Calu3 (cell line): ENCODE measurements at regions not wholly inside any gene's neighbourhood (a gene's known extent, or its start where the extent isn't known, plus 50 kb on each side); places are given as distances from the start of the nearest gene placed in this dataset.
A peak's percentile ranks its signal among the peaks of the same experiment; 100 is the strongest.
"Not testable (repeated sequence)": the region's sequence is repeated elsewhere in the genome, so short reads cannot be mapped to it uniquely, and the experiment has no call there.

Source experiments
- BruUV-seq: library from RNA; stranded (reverse); fragments of 400-500 nt; replicated peaks from 2 replicates; lab custom pipeline; 2021; lab: Mats Ljungman, UMichigan
- CTCF ChIA-PET: fragments of 300-600 bp; sonication (Branson Sonifier 250); formaldehyde crosslinking; loops from one replicate; lab custom pipeline; 2022; ENCODE audit warnings: antibody characterized with exemption; lab: Charles Lee
- DNase-seq: peaks from one replicate; pipeline ENCODE4 v3.0.0; 2022
- H3K27ac Mint-ChIP-seq: one replicate; pipeline ENCODE4 v1.8.0; 2022; ENCODE audit warnings: mixed read lengths; ENCODE audit not compliant: unreplicated experiment
- H3K27me3 Mint-ChIP-seq: one replicate; pipeline ENCODE4 v1.8.0; 2022; ENCODE audit warnings: mixed read lengths; ENCODE audit not compliant: unreplicated experiment
- H3K36me3 Mint-ChIP-seq: one replicate; pipeline ENCODE4 v1.8.0; 2022; ENCODE audit warnings: mild to moderate bottlenecking, moderate library complexity, mixed read lengths; ENCODE audit not compliant: insufficient read depth, unreplicated experiment
- H3K4me1 Mint-ChIP-seq: one replicate; pipeline ENCODE4 v1.8.0; 2022; ENCODE audit warnings: mild to moderate bottlenecking, low read depth, mixed read lengths; ENCODE audit not compliant: unreplicated experiment
- H3K4me3 Mint-ChIP-seq: one replicate; pipeline ENCODE4 v1.8.0; 2022; ENCODE audit warnings: mild to moderate bottlenecking, low read depth, moderate library complexity, mixed read lengths; ENCODE audit not compliant: unreplicated experiment
- H3K9me3 Mint-ChIP-seq: one replicate; pipeline ENCODE4 v1.8.0; 2022; ENCODE audit warnings: low read depth, mixed read lengths; ENCODE audit not compliant: unreplicated experiment
- CTCF ChIP-seq: fragments of 200-600 bp; IDR thresholded peaks from one replicate; pipeline ENCODE4 v1.8.0; 2022; ENCODE audit warnings: antibody characterized with exemption; ENCODE audit not compliant: unreplicated experiment
- intact Hi-C: fragments of 100-400 bp; cut with micrococcal nuclease; formaldehyde crosslinking; loops from one replicate; pipeline ENCODE4 v1.10.0; 2022; ENCODE audit not compliant: unreplicated experiment

DNA sequence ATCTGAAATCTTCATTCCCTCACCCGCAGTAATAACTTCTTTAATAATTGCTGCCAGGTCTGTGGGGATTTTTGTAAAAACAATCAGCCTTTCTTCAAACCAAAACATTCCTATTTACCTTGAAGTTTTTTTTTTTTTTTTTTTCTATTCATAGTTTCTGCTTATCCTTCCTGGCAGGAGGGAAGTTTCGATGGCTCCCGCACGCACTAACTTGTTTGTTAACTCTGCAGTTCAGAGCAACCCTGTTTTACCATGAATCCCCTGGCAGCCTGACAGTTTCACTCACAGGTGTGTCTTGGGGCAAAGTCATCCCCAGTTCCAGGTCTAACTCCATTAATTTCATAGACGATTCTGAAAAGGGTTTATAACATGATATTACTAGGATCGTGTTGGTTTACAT, 149.3 kb downstream of the KLF6 start:
- no peak for TF ChIP-seq CTCF
- Mint-ChIP-seq H3K27me3 (no peaks in the 10 kb centered on the region), H3K4me1 (peaks cover 62% of the 10 kb centered on the region), H3K9me3 (no peaks in the 10 kb centered on the region), H3K27ac (peak overlapping the region; percentile 89), H3K36me3 (peaks cover 7% of the 10 kb centered on the region), H3K4me3 (peak overlapping the region; percentile 59)
- CTCF ChIA-PET, result no interaction called here
- BruUV-seq, result no TSS peak
- peak; percentile 63 for DNase-seq
- intact Hi-C loops, result loop anchor here (5.0 to 10.0 kb wide), 3 partner anchors 119 to 168 kb away; no protein-coding TSS in a partner anchor

- Mint-ChIP-seq H3K36me3 (peaks cover 7% of the 10 kb centered on the region), H3K9me3 (no peaks in the 10 kb centered on the region), H3K27ac (peak overlapping the region; percentile 89), H3K4me3 (peak overlapping the region; percentile 59), H3K4me1 (peaks cover 62% of the 10 kb centered on the region), H3K27me3 (no peaks in the 10 kb centered on the region)
- DNase-seq, result peak; percentile 49
- intact Hi-C loops, result loop anchor here (5.0 to 10.0 kb wide), 3 partner anchors 120 to 168 kb away; no protein-coding TSS in a partner anchor
- CTCF ChIA-PET, result no interaction called here
- BruUV-seq, result no TSS peak
- TF ChIP-seq CTCF, result no peak
These were observed 149.8 kb downstream of the KLF6 start for GRCh38 chr10:3635211-3635671.

DNA sequence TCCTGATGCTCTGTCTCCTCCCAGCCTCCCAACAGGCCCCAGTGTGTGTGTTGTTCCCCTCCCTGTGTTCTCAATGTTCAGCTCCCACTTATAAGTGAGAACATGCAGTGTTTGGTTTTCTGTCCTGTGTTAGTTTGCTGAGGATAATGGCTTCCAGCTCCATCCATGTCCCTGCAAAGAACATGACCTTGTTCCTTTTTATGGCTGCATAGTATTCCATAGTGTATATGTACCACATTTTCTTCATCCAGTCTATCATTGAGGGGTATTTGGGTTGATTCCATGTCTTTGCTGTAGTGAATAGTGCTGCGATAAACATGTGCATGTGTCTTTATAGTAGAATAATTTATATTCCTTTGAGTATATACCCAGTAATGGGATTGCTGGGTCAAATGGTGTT, 150.4 kb downstream of the KLF6 start:
- DNase-seq, result not testable (repeated sequence)
- CTCF ChIA-PET, result interaction anchor here (0.6 kb wide), 1 partner anchor 17 kb away, joined by 4 read pairs; no protein-coding TSS in a partner anchor
- peak overlapping the region; percentile 89 for H3K27ac Mint-ChIP-seq

GRCh38 chr10:3631701-3632330, 153.2 kb downstream of the KLF6 start:
- H3K9me3 Mint-ChIP-seq, result no peaks in the 10 kb centered on the region
- H3K36me3 Mint-ChIP-seq, result peaks cover 7% of the 10 kb centered on the region
- CTCF ChIA-PET, result no interaction called here
- no peak overlapping the region for H3K27ac Mint-ChIP-seq
- no peaks in the 10 kb centered on the region for H3K27me3 Mint-ChIP-seq
- peaks cover 45% of the 10 kb centered on the region for H3K4me1 Mint-ChIP-seq
- no peak for TF ChIP-seq CTCF
- BruUV-seq, result no TSS peak
- H3K4me3 Mint-ChIP-seq, result no peak overlapping the region
- no peak for DNase-seq
- intact Hi-C loops, result loop anchor here (10.0 kb wide), 1 partner anchor 123 kb away; no protein-coding TSS in a partner anchor

More for the DNA sequence above, 150.4 kb downstream of the KLF6 start:
- not testable (repeated sequence) for BruUV-seq, H3K9me3 Mint-ChIP-seq, H3K27me3 Mint-ChIP-seq, H3K36me3 Mint-ChIP-seq
- Mint-ChIP-seq H3K4me1 (peaks cover 59% of the 10 kb centered on the region), H3K4me3 (peak overlapping the region; percentile 59)
- intact Hi-C loops, result loop anchor here (5.0 to 10.0 kb wide), 3 partner anchors 120 to 167 kb away; no protein-coding TSS in a partner anchor

- no peak for DNase-seq
- Mint-ChIP-seq H3K27me3 (no peaks in the 10 kb centered on the region), H3K4me1 (peaks cover 40% of the 10 kb centered on the region), H3K9me3 (no peaks in the 10 kb centered on the region), H3K27ac (no peak overlapping the region), H3K36me3 (peaks cover 7% of the 10 kb centered on the region), H3K4me3 (no peak overlapping the region)
- BruUV-seq, result no TSS peak
- intact Hi-C loops, result loop anchor here (10.0 kb wide), 1 partner anchor 124 kb away; no protein-coding TSS in a partner anchor
- TF ChIP-seq CTCF, result no peak
- CTCF ChIA-PET, result no interaction called here
These were observed 153.7 kb downstream of the KLF6 start for GRCh38 chr10:3631291-3631690.
